Activated naive CD8-positive, alpha-beta T cell (primary cell): ENCODE measurements at regions not wholly inside any gene's neighbourhood (a gene's known extent, or its start where the extent isn't known, plus 50 kb on each side); places are given as distances from the start of the nearest gene placed in this dataset.
"Not testable (repeated sequence)": the region's sequence is repeated elsewhere in the genome, so short reads cannot be mapped to it uniquely, and the experiment has no call there.

Experiments
- H3K27ac Mint-ChIP-seq: one replicate; pipeline ENCODE4 v1.8.0; 2021; ENCODE audit warnings: mixed read lengths
- H3K27me3 Mint-ChIP-seq: one replicate; pipeline ENCODE4 v1.8.0; 2021; ENCODE audit warnings: mixed read lengths
- H3K36me3 Mint-ChIP-seq: one replicate; pipeline ENCODE4 v1.8.0; 2021; ENCODE audit warnings: mixed read lengths
- H3K4me1 Mint-ChIP-seq: one replicate; pipeline ENCODE4 v1.8.0; 2021; ENCODE audit warnings: low read depth, mixed read lengths
- H3K4me3 Mint-ChIP-seq: one replicate; pipeline ENCODE4 v1.8.0; 2021; ENCODE audit warnings: mild to moderate bottlenecking, mixed read lengths
- H3K9me3 Mint-ChIP-seq: one replicate; pipeline ENCODE4 v1.8.0; 2021; ENCODE audit warnings: low read depth, mixed read lengths

GRCh38 chr3:87795701-87796100 is 263.1 kb downstream of the CGGBP1 start:
- Mint-ChIP-seq H3K4me3 (no peak overlapping the region), H3K9me3 (no peaks in the 10 kb centered on the region), H3K4me1 (peaks cover 25% of the 10 kb centered on the region), H3K36me3 (no peaks in the 10 kb centered on the region), H3K27me3 (peaks cover 40% of the 10 kb centered on the region), H3K27ac (no peak overlapping the region)

GRCh38 chr3:87793337-87793877 is 265.4 kb downstream of the CGGBP1 start:
- Mint-ChIP-seq H3K36me3 (no peaks in the 10 kb centered on the region), H3K27ac (no peak overlapping the region), H3K4me1 (peaks cover 25% of the 10 kb centered on the region), H3K9me3 (no peaks in the 10 kb centered on the region), H3K27me3 (peaks cover 40% of the 10 kb centered on the region), H3K4me3 (peak overlapping the region; percentile 62)

- H3K27me3 Mint-ChIP-seq, result peaks cover 37% of the 10 kb centered on the region
- peaks cover 25% of the 10 kb centered on the region for H3K4me1 Mint-ChIP-seq
- no peak within 1 kb of the TSS for H3K27ac Mint-ChIP-seq
- H3K4me3 Mint-ChIP-seq, result peak within 1 kb of the TSS; percentile 83
- H3K36me3 Mint-ChIP-seq, result no peaks in the 10 kb centered on the region
- no peaks in the 10 kb centered on the region for H3K9me3 Mint-ChIP-seq
These were observed 266.1 kb downstream of the CGGBP1 start, which contains the start of gene HTR1F for GRCh38 chr3:87792534-87793336. HTR1F (plus strand) TSS chr3:87792706.

GRCh38 chr3:87792198-87792533 is 266.6 kb downstream of the CGGBP1 start:
- Mint-ChIP-seq H3K9me3 (no peaks in the 10 kb centered on the region), H3K36me3 (no peaks in the 10 kb centered on the region), H3K27ac (no peak overlapping the region), H3K27me3 (peaks cover 34% of the 10 kb centered on the region), H3K4me1 (peaks cover 25% of the 10 kb centered on the region), H3K4me3 (peak overlapping the region; percentile 83)

- Mint-ChIP-seq H3K27me3 (peaks cover 34% of the 10 kb centered on the region), H3K4me3 (no peak overlapping the region), H3K4me1 (peaks cover 21% of the 10 kb centered on the region), H3K27ac (no peak overlapping the region), H3K9me3 (no peaks in the 10 kb centered on the region), H3K36me3 (no peaks in the 10 kb centered on the region)
These were observed 267.4 kb downstream of the CGGBP1 start for GRCh38 chr3:87791248-87792027.

GRCh38 chr3:87789049-87789448 is 269.8 kb downstream of the CGGBP1 start:
- Mint-ChIP-seq H3K4me1 (peaks cover 16% of the 10 kb centered on the region), H3K27me3 (peaks cover 26% of the 10 kb centered on the region)
- not testable (repeated sequence) for H3K27ac Mint-ChIP-seq, H3K4me3 Mint-ChIP-seq, H3K9me3 Mint-ChIP-seq, H3K36me3 Mint-ChIP-seq

GRCh38 chr3:87788516-87788915 is 270.3 kb downstream of the CGGBP1 start:
- peaks cover 22% of the 10 kb centered on the region for H3K27me3 Mint-ChIP-seq
- peaks cover 15% of the 10 kb centered on the region for H3K4me1 Mint-ChIP-seq
- no peak overlapping the region for H3K27ac Mint-ChIP-seq
- no peaks in the 10 kb centered on the region for H3K9me3 Mint-ChIP-seq
- no peak overlapping the region for H3K4me3 Mint-ChIP-seq
- no peaks in the 10 kb centered on the region for H3K36me3 Mint-ChIP-seq

GRCh38 chr3:87780811-87781210 is 278.0 kb downstream of the CGGBP1 start:
- no peaks in the 10 kb centered on the region for H3K4me1 Mint-ChIP-seq
- H3K9me3 Mint-ChIP-seq, result no peaks in the 10 kb centered on the region
- H3K27me3 Mint-ChIP-seq, result peaks cover 20% of the 10 kb centered on the region
- H3K27ac Mint-ChIP-seq, result no peak overlapping the region
- H3K4me3 Mint-ChIP-seq, result no peak overlapping the region
- no peaks in the 10 kb centered on the region for H3K36me3 Mint-ChIP-seq

GRCh38 chr3:87778876-87779275 is 279.9 kb downstream of the CGGBP1 start:
- Mint-ChIP-seq H3K4me3 (no peak overlapping the region), H3K9me3 (no peaks in the 10 kb centered on the region), H3K27me3 (peaks cover 24% of the 10 kb centered on the region), H3K36me3 (no peaks in the 10 kb centered on the region), H3K4me1 (no peaks in the 10 kb centered on the region), H3K27ac (no peak overlapping the region)

GRCh38 chr3:87771337-87772192 is 287.2 kb downstream of the CGGBP1 start:
- no peaks in the 10 kb centered on the region for H3K4me1 Mint-ChIP-seq
- H3K27me3 Mint-ChIP-seq, result peaks cover 9% of the 10 kb centered on the region
- no peak overlapping the region for H3K27ac Mint-ChIP-seq
- no peaks in the 10 kb centered on the region for H3K9me3 Mint-ChIP-seq
- H3K36me3 Mint-ChIP-seq, result no peaks in the 10 kb centered on the region
- no peak overlapping the region for H3K4me3 Mint-ChIP-seq

GRCh38 chr3:87766721-87767120 is 292.1 kb downstream of the CGGBP1 start:
- H3K36me3 Mint-ChIP-seq, result no peaks in the 10 kb centered on the region
- no peaks in the 10 kb centered on the region for H3K9me3 Mint-ChIP-seq
- peaks cover 2% of the 10 kb centered on the region for H3K27me3 Mint-ChIP-seq
- no peaks in the 10 kb centered on the region for H3K4me1 Mint-ChIP-seq
- H3K27ac Mint-ChIP-seq, result no peak overlapping the region
- H3K4me3 Mint-ChIP-seq, result no peak overlapping the region

- Mint-ChIP-seq H3K36me3 (no peaks in the 10 kb centered on the region), H3K4me3 (no peak overlapping the region), H3K27me3 (peaks cover 2% of the 10 kb centered on the region), H3K27ac (no peak overlapping the region), H3K4me1 (no peaks in the 10 kb centered on the region), H3K9me3 (no peaks in the 10 kb centered on the region)
These were observed 293.5 kb downstream of the CGGBP1 start for GRCh38 chr3:87765256-87765655.

- Mint-ChIP-seq H3K36me3 (no peaks in the 10 kb centered on the region), H3K27ac (no peak overlapping the region), H3K9me3 (no peaks in the 10 kb centered on the region), H3K4me3 (no peak overlapping the region), H3K27me3 (peaks cover 2% of the 10 kb centered on the region), H3K4me1 (no peaks in the 10 kb centered on the region)
These were observed 297.0 kb downstream of the CGGBP1 start for GRCh38 chr3:87761795-87762194.

- Mint-ChIP-seq H3K27me3 (peaks cover 5% of the 10 kb centered on the region), H3K27ac (no peak overlapping the region), H3K4me3 (no peak overlapping the region), H3K4me1 (no peaks in the 10 kb centered on the region), H3K9me3 (no peaks in the 10 kb centered on the region), H3K36me3 (no peaks in the 10 kb centered on the region)
These were observed 297.5 kb downstream of the CGGBP1 start for GRCh38 chr3:87761341-87761740.
